CD14-positive monocyte (primary cell): ENCODE measurements at regions not wholly inside any gene's neighbourhood (a gene's known extent, or its start where the extent isn't known, plus 50 kb on each side); places are given as distances from the start of the nearest gene placed in this dataset.

Experiments used
- DNase-seq, 3 donors: peaks; one replicate each; pipeline ENCODE4 v3.0.0-alpha.2; 2011 to 2022
- H2AFZ ChIP-seq: 2 replicates; pipeline ENCODE4 v1.6.0; 2012; ENCODE audit warnings: mild to moderate bottlenecking, low read depth, low read length, inconsistent platforms; ENCODE audit not compliant: insufficient read depth, poor library complexity, severe bottlenecking
- H3K27ac ChIP-seq, 2 donors: 1 replicate in 1 of 2; 2 replicates in 1 of 2; pipeline ENCODE4 v1.5.1; 2012 to 2013; ENCODE audit warnings: low read length in 2 of 2, control low read depth in 1 of 2, inconsistent platforms in 1 of 2, low read depth in 1 of 2, mild to moderate bottlenecking in 1 of 2
- H3K27me3 ChIP-seq, 2 donors: one replicate each; pipeline versions ENCODE4 v1.6.0 to v1.6.1; 2011 to 2013; ENCODE audit warnings: low read length in 2 of 2; ENCODE audit not compliant: control insufficient read depth in 2 of 2, insufficient read depth in 2 of 2
- H3K36me3 ChIP-seq, 2 donors: replicated peaks in 1 of 2; 1 replicate in 1 of 2; 2 replicates in 1 of 2; pipeline versions ENCODE4 v1.5.1 to v1.6.1; 2012 to 2013; ENCODE audit warnings: low read length in 2 of 2, control low read depth in 1 of 2, inconsistent platforms in 1 of 2, mild to moderate bottlenecking in 1 of 2; ENCODE audit not compliant: insufficient read depth in 2 of 2, control insufficient read depth in 1 of 2
- H3K4me1 ChIP-seq, 2 donors: 1 replicate in 1 of 2; 2 replicates in 1 of 2; pipeline versions ENCODE4 v1.5.1 to v1.6.1; 2012 to 2013; ENCODE audit warnings: low read length in 2 of 2, control low read depth in 1 of 2, inconsistent platforms in 1 of 2, mild to moderate bottlenecking in 1 of 2, moderate library complexity in 1 of 2; ENCODE audit not compliant: insufficient read depth in 2 of 2, control insufficient read depth in 1 of 2
- H3K4me2 ChIP-seq: replicated peaks from 2 replicates; pipeline ENCODE3; 2012; ENCODE audit warnings: low read length, moderate library complexity, mild to moderate bottlenecking; ENCODE audit not compliant: poor library complexity, severe bottlenecking; ENCODE audit errors: extremely low read depth
- H3K4me3 ChIP-seq, 3 experiments: fragments of 200-600 bp in 1 of 3; sonication (generic) in 1 of 3; replicated peaks in 1 of 3; 1 replicate in 2 of 3; 2 replicates in 1 of 3; pipeline ENCODE4 v1.5.1; 2011 to 2013; ENCODE audit warnings: low read length in 3 of 3, mild to moderate bottlenecking in 3 of 3, control low read depth in 2 of 3, low read depth in 2 of 3, inconsistent platforms in 1 of 3, moderate library complexity in 1 of 3
- H3K79me2 ChIP-seq: 2 replicates; pipeline ENCODE4 v1.6.0; 2012; ENCODE audit warnings: mild to moderate bottlenecking, control low read depth, inconsistent platforms, low read length, moderate library complexity; ENCODE audit not compliant: insufficient read depth
- H3K9ac ChIP-seq: 2 replicates; pipeline ENCODE4 v1.6.0; 2017; ENCODE audit warnings: low read length, mild to moderate bottlenecking; ENCODE audit not compliant: insufficient read depth, poor library complexity, severe bottlenecking
- H3K9me3 ChIP-seq, 2 donors: replicated peaks in 1 of 2; 1 replicate in 1 of 2; 2 replicates in 1 of 2; pipeline versions ENCODE4 v1.5.1 to v1.6.1; 2012 to 2013; ENCODE audit warnings: low read length in 2 of 2, control low read depth in 1 of 2; ENCODE audit not compliant: control insufficient read depth in 1 of 2, insufficient read depth in 1 of 2
- H4K20me1 ChIP-seq: 2 replicates; pipeline ENCODE4 v1.6.0; 2012; ENCODE audit warnings: mild to moderate bottlenecking, low read length, control low read depth, moderate library complexity; ENCODE audit not compliant: insufficient read depth
- H3K27ac Mint-ChIP-seq, 7 donors: one replicate each; pipeline ENCODE4 v1.8.0; 2020; ENCODE audit warnings: mild to moderate bottlenecking in 7 of 7, mixed read lengths in 7 of 7, moderate library complexity in 6 of 7, inconsistent platforms in 2 of 7
- H3K27me3 Mint-ChIP-seq, 3 donors: one replicate each; pipeline ENCODE4 v1.8.0; 2021 to 2022; ENCODE audit warnings: low read depth in 3 of 3, mild to moderate bottlenecking in 3 of 3, mixed read lengths in 3 of 3, moderate library complexity in 3 of 3, inconsistent platforms in 1 of 3
- H3K36me3 Mint-ChIP-seq, 2 donors: one replicate each; pipeline ENCODE4 v1.8.0; 2020; ENCODE audit warnings: mixed read lengths in 2 of 2, inconsistent platforms in 1 of 2, mild to moderate bottlenecking in 1 of 2
- H3K4me1 Mint-ChIP-seq: one replicate; pipeline ENCODE4 v1.8.0; 2020; ENCODE audit warnings: mild to moderate bottlenecking, mixed read lengths
- H3K4me3 Mint-ChIP-seq, 2 donors: one replicate each; pipeline ENCODE4 v1.8.0; 2020; ENCODE audit warnings: mild to moderate bottlenecking in 2 of 2, mixed read lengths in 2 of 2, moderate library complexity in 1 of 2
- H3K9me3 Mint-ChIP-seq, 7 donors: one replicate each; pipeline ENCODE4 v1.8.0; 2020 to 2022; ENCODE audit warnings: mixed read lengths in 7 of 7, mild to moderate bottlenecking in 6 of 7, moderate library complexity in 6 of 7, inconsistent platforms in 2 of 7
- WGBS: methylation state at CpG from one replicate; pipeline ENCODE4 v1.1.5; 2013; ENCODE audit warnings: missing lambda C conversion rate; ENCODE audit not compliant: insufficient coverage; 5-methylcytosine and 5-hydroxymethylcytosine counted together
- intact Hi-C, 2 donors: fragments of 100-400 bp; cut with micrococcal nuclease; formaldehyde crosslinking; loops; one replicate each; pipeline versions ENCODE4 v1.15.0 to v1.15.1; 2023
- TF ChIP-seq, protein P1 (sequence below): fragments of 200-600 bp; IDR thresholded peaks from one replicate; pipeline ENCODE4 v1.8.0; 2022; ENCODE audit warnings: antibody characterized with exemption, mild to moderate bottlenecking

DNA sequence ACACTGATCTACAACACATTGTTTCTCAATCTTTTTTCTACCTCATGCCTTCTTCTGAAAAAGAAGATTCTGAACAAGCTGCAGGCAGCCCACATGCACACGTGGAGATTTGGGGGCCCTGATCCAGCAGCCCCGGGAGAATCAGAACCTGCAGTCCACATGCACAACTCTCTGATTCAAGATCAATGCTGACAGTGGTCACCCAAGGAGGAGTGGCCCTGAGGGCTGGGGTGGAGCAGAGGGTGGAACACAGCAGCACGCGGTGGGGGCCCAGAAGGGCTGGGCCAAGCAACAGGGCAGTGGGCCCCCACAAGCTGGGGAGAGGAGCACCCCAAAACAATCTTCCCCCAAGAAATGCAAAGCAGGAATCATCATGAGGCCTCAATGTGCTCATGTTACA is 202.1 kb upstream of the NSMCE3 start:
- H3K4me1 Mint-ChIP-seq: no peaks in the 10 kb centered on the region
- H3K27ac ChIP-seq: no peak overlapping the region
- 86% methylated on average over 1 of the region's 4 CpGs for WGBS
- H3K9ac ChIP-seq: no peak overlapping the region
- no peak overlapping the region for H2AFZ ChIP-seq
- peaks cover 0 to 10% of the 10 kb centered on the region in 2 donors for H3K9me3 ChIP-seq
- H3K9me3 Mint-ChIP-seq: peaks cover 0 to 15% (median 5%) of the 10 kb centered on the region in 7 donors
- no peak overlapping the region for H3K4me3 Mint-ChIP-seq
- H4K20me1 ChIP-seq: no peaks in the 10 kb centered on the region
- H3K79me2 ChIP-seq: no peaks in the 10 kb centered on the region
- H3K36me3 Mint-ChIP-seq: no peaks in the 10 kb centered on the region
- H3K4me3 ChIP-seq: no peak overlapping the region
- H3K36me3 ChIP-seq: no peaks in the 10 kb centered on the region
- no peaks in the 10 kb centered on the region for H3K4me1 ChIP-seq
- H3K27me3 ChIP-seq: no peaks in the 10 kb centered on the region
- no peak overlapping the region for H3K4me2 ChIP-seq
- H3K27me3 Mint-ChIP-seq: peaks cover 1 to 6% (median 2%) of the 10 kb centered on the region in 3 donors
- H3K27ac Mint-ChIP-seq: no peak overlapping the region
- no peak for DNase-seq
- intact Hi-C loops: no loop called here
- TF ChIP-seq, protein P1, sequence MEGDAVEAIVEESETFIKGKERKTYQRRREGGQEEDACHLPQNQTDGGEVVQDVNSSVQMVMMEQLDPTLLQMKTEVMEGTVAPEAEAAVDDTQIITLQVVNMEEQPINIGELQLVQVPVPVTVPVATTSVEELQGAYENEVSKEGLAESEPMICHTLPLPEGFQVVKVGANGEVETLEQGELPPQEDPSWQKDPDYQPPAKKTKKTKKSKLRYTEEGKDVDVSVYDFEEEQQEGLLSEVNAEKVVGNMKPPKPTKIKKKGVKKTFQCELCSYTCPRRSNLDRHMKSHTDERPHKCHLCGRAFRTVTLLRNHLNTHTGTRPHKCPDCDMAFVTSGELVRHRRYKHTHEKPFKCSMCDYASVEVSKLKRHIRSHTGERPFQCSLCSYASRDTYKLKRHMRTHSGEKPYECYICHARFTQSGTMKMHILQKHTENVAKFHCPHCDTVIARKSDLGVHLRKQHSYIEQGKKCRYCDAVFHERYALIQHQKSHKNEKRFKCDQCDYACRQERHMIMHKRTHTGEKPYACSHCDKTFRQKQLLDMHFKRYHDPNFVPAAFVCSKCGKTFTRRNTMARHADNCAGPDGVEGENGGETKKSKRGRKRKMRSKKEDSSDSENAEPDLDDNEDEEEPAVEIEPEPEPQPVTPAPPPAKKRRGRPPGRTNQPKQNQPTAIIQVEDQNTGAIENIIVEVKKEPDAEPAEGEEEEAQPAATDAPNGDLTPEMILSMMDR: no peak

DNA sequence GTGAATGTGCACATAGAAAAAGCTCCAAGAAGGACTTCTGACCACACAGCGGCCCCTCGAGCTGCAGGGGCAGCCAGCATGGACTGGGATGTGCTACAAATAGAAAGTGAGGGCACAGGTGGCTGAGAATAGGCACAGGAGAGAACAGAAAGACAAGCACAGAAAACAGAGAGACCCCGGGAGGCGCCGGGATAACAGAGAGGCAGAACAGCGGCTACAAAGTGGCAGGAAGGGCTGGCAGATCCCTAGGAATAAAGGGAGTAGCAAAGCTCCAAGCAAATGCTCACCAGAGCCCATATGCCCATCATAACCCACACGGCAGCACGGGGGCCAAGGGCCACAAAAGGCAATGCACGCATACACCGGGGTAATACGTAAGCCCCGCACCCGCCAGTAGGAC is 201.7 kb upstream of the NSMCE3 start:
- no peaks in the 10 kb centered on the region for H3K79me2 ChIP-seq
- TF ChIP-seq, protein P1: no peak
- peaks cover 0 to 10% of the 10 kb centered on the region in 2 donors for H3K9me3 ChIP-seq
- H3K4me3 ChIP-seq: no peak overlapping the region
- H3K9me3 Mint-ChIP-seq: peaks cover 0 to 14% (median 5%) of the 10 kb centered on the region in 7 donors
- H4K20me1 ChIP-seq: no peaks in the 10 kb centered on the region
- H3K4me1 Mint-ChIP-seq: no peaks in the 10 kb centered on the region
- no peaks in the 10 kb centered on the region for H3K36me3 Mint-ChIP-seq
- peaks cover 1 to 6% (median 2%) of the 10 kb centered on the region in 3 donors for H3K27me3 Mint-ChIP-seq
- WGBS: 93% methylated on average over 10 of the region's 13 CpGs
- no peak overlapping the region for H2AFZ ChIP-seq
- H3K4me3 Mint-ChIP-seq: no peak overlapping the region
- no peaks in the 10 kb centered on the region for H3K27me3 ChIP-seq
- no peak overlapping the region for H3K27ac Mint-ChIP-seq
- no peak overlapping the region for H3K9ac ChIP-seq
- no peak for DNase-seq
- H3K4me2 ChIP-seq: no peak overlapping the region
- intact Hi-C loops: no loop called here
- no peak overlapping the region for H3K27ac ChIP-seq
- no peaks in the 10 kb centered on the region for H3K4me1 ChIP-seq
- no peaks in the 10 kb centered on the region for H3K36me3 ChIP-seq
